Right ventricle myocardium inferior (tissue), 1 donor: ENCODE measurements at regions not wholly inside any gene's neighbourhood (a gene's known extent, or its start where the extent isn't known, plus 50 kb on each side); places are given as distances from the start of the nearest gene placed in this dataset.
"Not testable (repeated sequence)": the region's sequence is repeated elsewhere in the genome, so short reads cannot be mapped to it uniquely, and the experiment has no call there.

Experiments used
- ATAC-seq: fragments of 200-7000 bp; cut with Tn5 transposase; one replicate; pipeline ENCODE4 v1.9.1; 2020; ENCODE audit warnings: mild to moderate bottlenecking, moderate library complexity
- DNase-seq: peaks from one replicate; pipeline ENCODE4 v3.0.0; 2021; ENCODE audit errors: missing footprints
- intact Hi-C: fragments of 100-400 bp; cut with DNase I; formaldehyde crosslinking; loops from one replicate; pipeline ENCODE4 v1.11.0; 2022
- donor health status: DM: no; HTN: yes; CAD: no; lungs with severe emphysema.

GRCh38 chr2:35915261-35915660, 440.3 kb upstream of the CRIM1 start:
- DNase-seq = no peak
- intact Hi-C loops = no loop called here
- no peak for ATAC-seq

DNA sequence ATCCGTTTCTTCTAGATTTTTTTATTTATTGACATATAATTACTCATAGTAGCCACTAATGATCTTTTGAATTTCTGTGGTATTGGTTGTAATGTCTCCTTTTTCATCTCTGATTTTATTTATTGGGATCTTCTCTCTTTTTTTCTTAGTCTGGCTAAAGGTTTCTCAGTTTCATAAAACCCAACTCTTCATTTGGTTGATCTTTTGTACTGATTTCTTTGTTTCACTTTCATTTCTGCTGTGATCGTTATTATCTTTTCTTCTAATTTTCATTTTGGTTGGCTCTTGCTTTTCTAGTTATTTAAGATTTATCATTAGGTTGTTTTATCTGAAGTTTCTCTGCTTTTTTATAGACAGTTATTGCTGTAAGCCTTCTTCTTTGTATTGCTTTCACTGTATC, 463.6 kb upstream of the CRIM1 start:
- ATAC-seq = no peak

DNA sequence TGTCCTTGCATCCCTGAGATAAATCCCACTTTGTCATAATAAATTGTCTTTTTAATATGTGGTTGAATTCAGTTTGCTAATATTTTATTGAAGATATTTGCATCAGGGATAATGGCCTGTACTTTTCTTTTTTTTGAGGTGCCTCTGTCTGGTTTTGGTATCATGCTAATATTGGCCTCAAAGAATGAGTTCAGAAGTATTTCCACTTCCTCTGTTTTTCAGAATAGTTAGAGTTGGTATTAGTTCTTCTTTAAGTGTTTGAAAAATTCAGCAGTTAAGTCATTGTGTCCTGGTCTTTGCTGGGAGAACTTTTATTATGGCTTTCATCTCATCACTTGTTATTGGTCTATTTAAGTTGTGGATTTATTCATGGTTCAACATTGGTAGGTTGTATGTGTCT, 464.1 kb upstream of the CRIM1 start:
- ATAC-seq = no peak

More for the DNA sequence above, 463.6 kb upstream of the CRIM1 start:
- intact Hi-C loops = no loop called here
- DNase-seq = no peak

DNA sequence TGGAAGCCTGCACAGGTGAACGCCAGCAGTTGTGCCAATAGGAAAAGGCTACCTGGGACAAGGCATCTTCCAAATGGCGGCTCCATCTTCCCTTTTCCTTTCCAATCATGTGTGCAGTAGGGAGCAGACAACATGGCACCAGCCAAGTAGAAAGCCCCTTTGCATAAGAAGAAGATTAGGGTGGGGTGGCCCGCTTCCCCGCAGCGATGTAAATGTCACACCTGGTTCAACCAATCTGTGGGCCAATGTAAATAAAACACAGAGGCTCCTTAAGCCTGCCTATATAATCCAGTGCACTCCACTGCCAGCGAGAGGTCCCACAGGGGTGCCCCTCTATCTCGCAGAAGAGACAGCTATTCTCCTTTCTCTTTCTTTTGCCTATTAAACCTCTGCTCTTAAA, 468.4 kb upstream of the CRIM1 start:
- no peak for ATAC-seq
- intact Hi-C loops = no loop called here
- DNase-seq = no peak

More for the DNA sequence above, 464.1 kb upstream of the CRIM1 start:
- no peak for DNase-seq
- intact Hi-C loops = no loop called here

DNA sequence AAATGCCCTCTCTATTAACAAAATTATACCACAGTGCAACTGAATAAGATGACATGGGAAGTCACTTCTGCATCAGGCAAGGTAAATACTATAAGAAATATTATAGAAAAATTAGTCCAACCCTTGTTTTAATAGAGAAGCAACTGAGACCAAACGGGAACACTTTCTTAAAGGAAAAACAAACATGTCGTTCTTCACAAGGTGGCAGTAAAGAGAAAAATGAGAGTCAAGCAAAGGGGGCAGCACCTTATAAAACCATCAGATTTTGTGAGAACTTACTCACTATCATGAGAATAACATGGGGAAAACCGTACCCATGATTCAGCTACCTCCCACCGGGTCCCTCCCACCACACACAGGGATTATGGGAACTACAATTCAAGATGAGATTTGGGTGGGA, 481.7 kb upstream of the CRIM1 start:
- ATAC-seq (no peak), DNase-seq (no peak)
- intact Hi-C loops = no loop called here

DNA sequence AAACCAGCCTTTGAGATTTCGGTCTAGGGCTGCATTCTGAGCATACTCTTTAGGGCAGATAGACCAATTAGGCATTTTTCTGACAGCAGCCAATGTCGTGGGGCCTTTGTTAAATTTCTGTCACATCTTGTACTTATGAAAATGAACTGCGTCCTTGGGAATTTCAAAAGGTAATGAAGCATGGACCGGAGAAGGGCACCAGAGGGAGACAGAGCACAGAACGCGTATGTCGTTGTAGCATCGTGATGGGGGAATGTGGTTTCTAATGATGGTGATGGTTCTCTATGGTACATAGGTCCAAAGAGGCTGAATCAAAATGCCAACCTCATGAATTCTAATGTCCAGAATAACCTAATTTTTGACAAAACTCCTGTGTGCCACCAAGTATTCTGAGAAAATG, 483.9 kb upstream of the CRIM1 start:
- no peak for DNase-seq
- ATAC-seq = no peak
- intact Hi-C loops = no loop called here

DNA sequence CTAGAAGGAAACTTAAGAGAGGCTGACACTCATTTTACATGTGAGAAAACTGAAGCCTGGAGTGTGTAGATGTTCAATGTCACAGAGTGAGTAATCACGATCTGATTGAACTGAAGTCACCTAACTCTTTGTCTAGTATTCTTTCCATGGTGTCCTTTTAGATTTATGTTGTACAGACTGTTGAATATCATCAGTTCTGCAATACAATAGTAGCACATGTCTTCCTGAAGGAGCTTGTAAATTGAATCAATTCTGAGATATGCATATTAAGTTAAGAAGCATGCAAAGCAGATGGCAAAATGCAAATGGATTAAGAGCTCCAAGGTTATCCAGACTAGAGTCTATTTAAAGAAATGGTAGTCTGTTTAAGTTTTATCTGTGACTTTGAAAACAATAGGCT, 484.9 kb upstream of the CRIM1 start:
- no peak for ATAC-seq
- intact Hi-C loops = no loop called here
- no peak for DNase-seq

- ATAC-seq (no peak), DNase-seq (no peak)
- intact Hi-C loops = no loop called here
These were observed 491.4 kb upstream of the CRIM1 start for GRCh38 chr2:35864141-35864540.

GRCh38 chr2:35858216-35858615, 497.4 kb upstream of the CRIM1 start:
- no peak for DNase-seq
- intact Hi-C loops = no loop called here
- no peak for ATAC-seq

DNA sequence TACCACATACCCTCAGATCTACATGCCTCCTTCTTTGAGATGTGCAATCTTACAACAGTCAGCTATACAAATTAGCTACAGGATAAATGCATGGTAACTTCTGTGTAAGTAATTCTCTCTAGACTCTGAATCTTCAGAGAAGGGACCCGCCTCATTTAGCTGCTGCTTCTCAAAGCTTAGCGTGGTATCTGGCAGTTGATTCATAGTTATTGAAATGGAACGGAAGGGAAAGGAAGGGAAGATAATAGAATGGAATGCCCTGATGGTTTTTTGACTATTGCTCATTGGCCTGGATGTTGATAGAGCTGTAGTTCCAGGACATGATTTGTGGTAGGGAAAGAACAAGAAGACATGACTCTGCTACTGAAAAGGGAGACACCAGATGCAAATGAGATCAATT, 498.1 kb upstream of the CRIM1 start:
- intact Hi-C loops = no loop called here
- DNase-seq (no peak), ATAC-seq (no peak)

GRCh38 chr2:35831385-35831784, 524.2 kb upstream of the CRIM1 start:
- DNase-seq (no peak), ATAC-seq (no peak)
- intact Hi-C loops = no loop called here

GRCh38 chr2:35830833-35831232, 524.7 kb upstream of the CRIM1 start:
- ATAC-seq = no peak
- no peak for DNase-seq
- intact Hi-C loops = no loop called here

DNA sequence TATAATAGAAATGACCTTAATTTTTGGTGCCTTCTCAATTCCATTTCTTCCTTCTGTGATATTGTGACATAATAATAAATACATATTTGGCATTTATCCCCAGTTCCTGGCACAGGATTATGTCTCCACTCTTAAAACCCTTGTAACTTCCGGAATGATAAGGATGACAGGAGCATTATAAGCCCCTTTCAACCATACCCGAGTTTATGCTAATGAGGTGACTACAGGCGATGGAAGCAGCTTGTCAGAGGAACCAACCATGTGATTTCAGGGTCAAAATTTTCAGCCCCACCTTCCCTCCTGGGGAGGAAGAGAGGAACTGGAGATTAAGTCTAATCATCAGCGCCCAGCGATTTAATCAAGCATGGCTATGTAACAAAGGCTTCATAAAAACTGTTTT, 528.5 kb upstream of the CRIM1 start:
- ATAC-seq (no peak), DNase-seq (no peak)
- intact Hi-C loops = no loop called here

GRCh38 chr2:35822716-35823115, 532.9 kb upstream of the CRIM1 start:
- intact Hi-C loops = no loop called here
- no peak for DNase-seq
- ATAC-seq = no peak

- intact Hi-C loops = no loop called here
- DNase-seq (no peak), ATAC-seq (no peak)
These were observed 533.9 kb upstream of the CRIM1 start for GRCh38 chr2:35821675-35822074.

- ATAC-seq = no peak
- intact Hi-C loops = no loop called here
- DNase-seq = no peak
These were observed 535.2 kb upstream of the CRIM1 start for GRCh38 chr2:35820391-35820790.

DNA sequence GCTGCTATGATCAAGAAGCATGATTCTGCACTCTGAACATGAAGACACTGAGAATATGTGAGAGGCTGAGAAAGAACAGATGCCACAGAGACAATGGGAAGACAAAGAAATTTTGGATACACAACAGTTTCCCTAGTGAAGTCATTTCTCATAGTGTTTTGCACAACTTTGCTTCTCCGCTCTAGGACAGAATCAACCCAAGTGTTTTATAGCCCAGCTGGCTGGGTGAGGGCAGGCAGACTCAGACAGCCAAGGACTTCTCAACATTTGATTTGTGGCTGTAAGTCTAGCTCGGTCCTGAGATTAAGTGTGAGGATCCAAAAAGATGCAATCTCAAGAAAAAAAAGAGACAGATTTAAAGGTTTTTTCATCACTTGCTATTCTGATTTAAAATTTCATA, 536.5 kb upstream of the CRIM1 start:
- DNase-seq = no peak
- intact Hi-C loops = no loop called here
- no peak for ATAC-seq

GRCh38 chr2:35818359-35818758, 537.2 kb upstream of the CRIM1 start:
- ATAC-seq, intact Hi-C loops, DNase-seq: not testable (repeated sequence)

GRCh38 chr2:35814597-35814996, 541.0 kb upstream of the CRIM1 start:
- not testable (repeated sequence) for ATAC-seq

DNA sequence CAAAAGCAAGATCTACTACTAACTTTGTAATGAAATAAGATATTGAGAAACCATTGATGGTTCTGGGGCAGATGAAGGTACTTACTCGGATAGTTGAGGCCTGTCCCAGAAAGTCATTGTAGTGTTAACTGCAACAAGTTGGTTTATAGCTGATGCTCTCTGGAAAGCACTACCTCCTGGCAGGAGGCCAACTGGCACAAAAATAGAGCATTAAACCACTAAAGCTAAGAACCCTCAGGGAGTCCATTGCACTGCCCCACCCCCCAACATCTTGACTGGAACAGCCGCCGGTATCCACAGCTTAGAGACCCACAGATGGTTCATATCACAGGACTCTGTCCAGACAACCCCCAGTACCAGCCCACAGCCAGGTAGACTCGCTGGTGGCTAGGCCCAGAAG, 552.5 kb upstream of the CRIM1 start:
- intact Hi-C loops = no loop called here
- ATAC-seq (no peak), DNase-seq (no peak)

More at GRCh38 chr2:35814597-35814996, 541.0 kb upstream of the CRIM1 start:
- DNase-seq, intact Hi-C loops: not testable (repeated sequence)

DNA sequence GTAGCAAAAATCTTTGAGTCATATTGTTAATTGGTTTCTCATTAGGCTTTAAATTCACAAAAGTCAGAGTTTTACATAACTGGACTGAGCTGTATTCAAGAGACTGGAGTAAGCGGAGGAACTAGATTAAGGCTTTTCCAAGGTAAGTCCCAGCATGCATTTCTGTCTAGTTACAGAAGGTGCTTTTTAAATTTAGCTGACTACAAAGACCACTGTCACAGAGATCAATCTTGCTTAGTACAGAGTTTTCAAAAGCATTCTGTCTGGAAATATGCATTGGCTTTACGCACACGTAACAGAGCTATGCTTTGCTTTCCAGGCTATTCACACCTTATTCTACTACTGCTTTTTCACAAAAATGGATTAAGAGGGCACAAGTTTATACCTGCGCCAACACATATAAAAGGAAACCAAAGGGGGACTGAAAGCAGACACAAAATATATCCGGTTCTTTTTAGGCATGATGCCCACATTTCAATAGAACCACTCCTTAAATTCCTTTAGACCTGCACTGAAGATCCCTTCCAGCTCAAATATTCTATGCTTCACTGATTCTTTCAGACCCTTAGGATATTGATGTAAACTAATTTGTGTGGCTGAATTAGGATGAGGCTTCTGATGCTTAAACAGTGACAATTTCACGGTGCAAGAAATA, 560.7 kb upstream of the CRIM1 start:
- intact Hi-C loops = no loop called here
- ATAC-seq (no peak), DNase-seq (no peak)
